ENCODE measurements at regions not wholly inside any gene's neighbourhood (a gene's known extent, or its start where the extent isn't known, plus 50 kb on each side); places are given as distances from the start of the nearest gene placed in this dataset.
"Not testable (repeated sequence)": the region's sequence is repeated elsewhere in the genome, so short reads cannot be mapped to it uniquely, and the experiment has no call there.

- no peak for DNase-seq (ENCODE audit: low spot score)
These were observed 321.5 kb upstream of the NRP1 start for GRCh38 chr10:33655921-33656320.

GRCh38 chr10:33655165-33655815 lies 320.8 kb upstream of the NRP1 start:
- peak; percentile 9 for DNase-seq (ENCODE audit: low spot score)

- peak; percentile 73 for DNase-seq (ENCODE audit: low spot score)
These were observed 319.3 kb upstream of the NRP1 start for GRCh38 chr10:33653584-33654367.

GRCh38 chr10:33652870-33653269 lies 318.4 kb upstream of the NRP1 start:
- DNase-seq (ENCODE audit: low spot score): no peak

- DNase-seq (ENCODE audit: low spot score): not testable (repeated sequence)
These were observed 315.7 kb upstream of the NRP1 start for GRCh38 chr10:33650131-33650530.

- DNase-seq (ENCODE audit: low spot score): peak; percentile 56
These were observed 308.6 kb upstream of the NRP1 start for GRCh38 chr10:33643042-33643441.

- DNase-seq (ENCODE audit: low spot score): no peak
These were observed 304.4 kb upstream of the NRP1 start for GRCh38 chr10:33638891-33639290.

- no peak for DNase-seq (ENCODE audit: low spot score)
These were observed 303.9 kb upstream of the NRP1 start for GRCh38 chr10:33638374-33638773.

GRCh38 chr10:33635967-33636515 lies 301.6 kb upstream of the NRP1 start:
- DNase-seq (ENCODE audit: low spot score): no peak

GRCh38 chr10:33632432-33632831 lies 298.0 kb upstream of the NRP1 start:
- no peak for DNase-seq (ENCODE audit: low spot score)

GRCh38 chr10:33631991-33632390 lies 297.5 kb upstream of the NRP1 start:
- no peak for DNase-seq (ENCODE audit: low spot score)

GRCh38 chr10:33630761-33631160 lies 296.3 kb upstream of the NRP1 start:
- no peak for DNase-seq (ENCODE audit: low spot score)

- DNase-seq (ENCODE audit: low spot score): no peak
These were observed 293.1 kb upstream of the NRP1 start for GRCh38 chr10:33627611-33628010.

GRCh38 chr10:33626798-33627466 lies 292.5 kb upstream of the NRP1 start:
- no peak for DNase-seq (ENCODE audit: low spot score)

GRCh38 chr10:33623669-33624068 lies 289.2 kb upstream of the NRP1 start:
- DNase-seq (ENCODE audit: low spot score): no peak

GRCh38 chr10:33621101-33621500 lies 286.6 kb upstream of the NRP1 start:
- DNase-seq (ENCODE audit: low spot score): no peak

GRCh38 chr10:33618196-33618595 lies 283.7 kb upstream of the NRP1 start:
- no peak for DNase-seq (ENCODE audit: low spot score)

GRCh38 chr10:33617381-33618080 lies 283.1 kb upstream of the NRP1 start:
- DNase-seq (ENCODE audit: low spot score): no peak

- no peak for DNase-seq (ENCODE audit: low spot score)
These were observed 282.5 kb upstream of the NRP1 start for GRCh38 chr10:33616956-33617355.

GRCh38 chr10:33612551-33612950 lies 278.1 kb upstream of the NRP1 start:
- DNase-seq (ENCODE audit: low spot score): peak; percentile 73

GRCh38 chr10:33612116-33612515 lies 277.6 kb upstream of the NRP1 start:
- DNase-seq (ENCODE audit: low spot score): peak; percentile 73

- DNase-seq (ENCODE audit: low spot score): no peak
These were observed 277.0 kb upstream of the NRP1 start for GRCh38 chr10:33611423-33611822.

Measured in AG08395 (cell line).